GM12878 (cell line): ENCODE measurements at regions not wholly inside any gene's neighbourhood (a gene's known extent, or its start where the extent isn't known, plus 50 kb on each side); places are given as distances from the start of the nearest gene placed in this dataset.
A peak's percentile ranks its signal among the peaks of the same experiment; 100 is the strongest.

Source experiments
- ATAC-seq: fragments of 200-7000 bp; cut with Tn5 transposase; 3 replicates; pipeline ENCODE4 v1.9.1; 2020; ENCODE audit warnings: mild to moderate bottlenecking, moderate library complexity
- BruUV-seq: library from RNA; stranded (reverse); fragments of 400-500 nt; replicated peaks from 2 replicates; lab custom pipeline; 2021; lab: Mats Ljungman, UMichigan
- CTCF ChIA-PET: fragments of 300-600 bp; sonication (Branson Sonifier 250); formaldehyde crosslinking; extraction: SDS; loops from one replicate; lab custom pipeline; 2021; ENCODE audit warnings: inconsistent platforms; lab: Yijun Ruan, JAX
- POLR2A ChIA-PET: fragments of 350-600 bp; formaldehyde crosslinking; extraction: SDS; loops from one replicate; lab custom pipeline; 2021; ENCODE audit warnings: inconsistent platforms; lab: Charles Lee
- RAD21 ChIA-PET: fragments of 300-600 bp; sonication (Branson Sonifier 250); formaldehyde crosslinking; loops from one replicate; lab custom pipeline; 2023; ENCODE audit warnings: antibody characterized with exemption; ENCODE audit not compliant: unreplicated experiment; lab: Charles Lee
- SMC1A ChIA-PET: fragments of 300-600 bp; sonication (Branson Sonifier 250); formaldehyde crosslinking; loops from one replicate; lab custom pipeline; 2023; ENCODE audit not compliant: unreplicated experiment, uncharacterized antibody; lab: Charles Lee
- DNase-seq: peaks from one replicate; pipeline ENCODE4 v3.0.0-alpha.2; 2011; ENCODE audit warnings: low read depth, low spot score
- FAIRE-seq: peaks from 3 replicates; lab custom pipeline; 2011; peaks lifted over from hg19 to GRCh38; lab: Jason Lieb, UNC
- H2AFZ ChIP-seq: 2 replicates; pipeline ENCODE4 v1.6.0; 2011; ENCODE audit warnings: low read depth, low read length, control low read depth; ENCODE audit not compliant: control insufficient read depth
- H3K27ac ChIP-seq: 2 replicates; pipeline ENCODE4 v1.5.1; 2011; ENCODE audit warnings: control low read depth; ENCODE audit not compliant: control insufficient read depth, insufficient read depth
- H3K27me3 ChIP-seq, 2 experiments: replicated peaks in 1 of 2; 2 replicates each; pipeline versions ENCODE4 v1.6.0 to v1.6.1; 2011; ENCODE audit warnings: low read length in 1 of 2; ENCODE audit not compliant: control insufficient read depth in 2 of 2, insufficient read depth in 2 of 2
- H3K36me3 ChIP-seq, 2 experiments: 2 replicates each; pipeline ENCODE4 v1.5.1; 2011; ENCODE audit warnings: low read length in 1 of 2; ENCODE audit not compliant: control insufficient read depth in 2 of 2, insufficient read depth in 2 of 2
- H3K4me1 ChIP-seq: 2 replicates; pipeline ENCODE4 v1.6.1; 2011; ENCODE audit warnings: mild to moderate bottlenecking, low read length, moderate library complexity, mixed read lengths; ENCODE audit not compliant: control insufficient read depth, insufficient read depth
- H3K4me2 ChIP-seq: 2 replicates; pipeline ENCODE4 v1.6.0; 2011; ENCODE audit warnings: control low read depth; ENCODE audit not compliant: control insufficient read depth, insufficient read depth
- H3K4me3 ChIP-seq: fragments of 200-600 bp; sonication (generic); 2 replicates; pipeline ENCODE4 v1.5.1; 2016
- H3K79me2 ChIP-seq: 2 replicates; pipeline ENCODE4 v1.6.0; 2011; ENCODE audit warnings: low read length; ENCODE audit not compliant: control insufficient read depth, insufficient read depth
- H3K9ac ChIP-seq: 2 replicates; pipeline ENCODE4 v1.8.0; 2011; ENCODE audit warnings: low read length, control low read depth, mixed read lengths; ENCODE audit not compliant: control insufficient read depth, insufficient read depth
- H3K9me3 ChIP-seq: replicated peaks from 3 replicates; pipeline ENCODE4 v1.5.1; 2011; ENCODE audit warnings: mild to moderate bottlenecking, low read length; ENCODE audit not compliant: control insufficient read depth, insufficient read depth
- H4K20me1 ChIP-seq: 2 replicates; pipeline ENCODE4 v1.6.0; 2011; ENCODE audit not compliant: control insufficient read depth, insufficient read depth
- PAX5 ChIP-seq: IDR thresholded peaks from 2 replicates; pipeline ENCODE4 v1.6.1; 2011; ENCODE audit warnings: low read depth, low read length, borderline replicate concordance
- PKNOX1 ChIP-seq: fragments of 450-650 bp; IDR thresholded peaks from 2 replicates; pipeline ENCODE4 v1.6.1; 2016; ENCODE audit warnings: mild to moderate bottlenecking
- RAD21 ChIP-seq: IDR thresholded peaks from 2 replicates; pipeline ENCODE4 v1.6.1; 2011; ENCODE audit warnings: mild to moderate bottlenecking, low read depth, low read length, moderate library complexity; ENCODE audit not compliant: insufficient read depth
- SMC3 ChIP-seq: IDR thresholded peaks from 2 replicates; pipeline ENCODE4 v1.6.1; 2011; ENCODE audit warnings: low read length, improper control_type of control experiment, borderline replicate concordance
- TCF12 ChIP-seq: IDR thresholded peaks from 2 replicates; pipeline ENCODE4 v1.6.1; 2011; ENCODE audit warnings: low read depth, mild to moderate bottlenecking, low read length
- YY1 ChIP-seq: IDR thresholded peaks from 2 replicates; pipeline ENCODE4 v1.6.1; 2011; ENCODE audit warnings: low read depth, mild to moderate bottlenecking, low read length
- ZNF274 ChIP-seq: IDR thresholded peaks from one replicate; pipeline ENCODE4 v1.8.0; 2011; ENCODE audit not compliant: insufficient read length, insufficient read depth
- WGBS: methylation state at CpG from one replicate; pipeline ENCODE4 v1.1.6; 2016; ENCODE audit warnings: low lambda C conversion rate; ENCODE audit not compliant: insufficient replicate concordance, insufficient coverage; ENCODE audit errors: missing lambda C conversion rate; 5-methylcytosine and 5-hydroxymethylcytosine counted together
- in situ Hi-C: fragments of 300-500 bp; cut with MboI; formaldehyde crosslinking; loops from 9 replicates; pipeline ENCODE4 v1.14.3; 2018; ENCODE audit warnings: mixed read lengths
- intact Hi-C: fragments of 100-400 bp; cut with micrococcal nuclease; formaldehyde crosslinking; loops from one replicate; pipeline ENCODE4 v1.14.2; 2022; ENCODE audit not compliant: unreplicated experiment
- TF ChIP-seq, protein P1 (sequence below), 3 experiments: IDR thresholded peaks in 2 of 3; conservative IDR thresholded peaks in 1 of 3; 2 replicates each; pipeline ENCODE4 v1.5.1; 2011; ENCODE audit warnings: low read depth in 3 of 3, low read length in 3 of 3, mild to moderate bottlenecking in 3 of 3, control low read depth in 2 of 3, moderate library complexity in 2 of 3, inconsistent platforms in 1 of 3, mixed read lengths in 1 of 3; ENCODE audit not compliant: control insufficient read depth in 2 of 3, insufficient read depth in 1 of 3; ENCODE audit errors: extremely low read depth in 1 of 3

- H3K9me3 ChIP-seq, result no peaks in the 10 kb centered on the region
- no peak overlapping the region for H3K4me2 ChIP-seq
- no peak overlapping the region for H3K9ac ChIP-seq
- RAD21 ChIA-PET, result interaction anchor here (0.6 to 3.4 kb wide), 11 partner anchors 9 to 257 kb away, joined by 3 to 18 read pairs (median 4); no protein-coding TSS in a partner anchor
- H3K4me3 ChIP-seq, result no peak overlapping the region
- FAIRE-seq, result peak; percentile 83
- H3K4me1 ChIP-seq, result no peaks in the 10 kb centered on the region
- H2AFZ ChIP-seq, result no peak overlapping the region
- peak; percentile 96 for ATAC-seq
- no peaks in the 10 kb centered on the region; a peak in 1 of 4 replicates for H3K27me3 ChIP-seq
- SMC1A ChIA-PET, result interaction anchor here (0.7 to 6.2 kb wide), 11 partner anchors 9 to 233 kb away, joined by 3 to 42 read pairs (median 4); no protein-coding TSS in a partner anchor
- DNase-seq, result no peak
- intact Hi-C loops (loop anchor here (1.0 to 10.0 kb wide), 4 partner anchors 179 to 471 kb away; partner anchors contain the start of gene GCLC), in situ Hi-C loops (no loop called here)
- CTCF ChIA-PET, result interaction anchor here (0.6 to 13.6 kb wide), 36 partner anchors 8 to 1091 kb away, joined by 3 to 261 read pairs (median 4); no protein-coding TSS in a partner anchor
- POLR2A ChIA-PET, result interaction anchor here (0.7 kb wide), 1 partner anchor 537 kb away, joined by 3 read pairs; no protein-coding TSS in a partner anchor
- TF ChIP-seq YY1, result peak; percentile 67; the same call in 1 of the 2 replicates
- TF ChIP-seq ZNF274, result no peak
- TF ChIP-seq PKNOX1, result no peak
- 0 out of 2 replicates have a peak, but pooled peaks have one; percentile 18 for TF ChIP-seq TCF12
- peak; percentile 64; the same call in 1 of the 2 replicates for TF ChIP-seq SMC3
- TF ChIP-seq, protein P1, sequence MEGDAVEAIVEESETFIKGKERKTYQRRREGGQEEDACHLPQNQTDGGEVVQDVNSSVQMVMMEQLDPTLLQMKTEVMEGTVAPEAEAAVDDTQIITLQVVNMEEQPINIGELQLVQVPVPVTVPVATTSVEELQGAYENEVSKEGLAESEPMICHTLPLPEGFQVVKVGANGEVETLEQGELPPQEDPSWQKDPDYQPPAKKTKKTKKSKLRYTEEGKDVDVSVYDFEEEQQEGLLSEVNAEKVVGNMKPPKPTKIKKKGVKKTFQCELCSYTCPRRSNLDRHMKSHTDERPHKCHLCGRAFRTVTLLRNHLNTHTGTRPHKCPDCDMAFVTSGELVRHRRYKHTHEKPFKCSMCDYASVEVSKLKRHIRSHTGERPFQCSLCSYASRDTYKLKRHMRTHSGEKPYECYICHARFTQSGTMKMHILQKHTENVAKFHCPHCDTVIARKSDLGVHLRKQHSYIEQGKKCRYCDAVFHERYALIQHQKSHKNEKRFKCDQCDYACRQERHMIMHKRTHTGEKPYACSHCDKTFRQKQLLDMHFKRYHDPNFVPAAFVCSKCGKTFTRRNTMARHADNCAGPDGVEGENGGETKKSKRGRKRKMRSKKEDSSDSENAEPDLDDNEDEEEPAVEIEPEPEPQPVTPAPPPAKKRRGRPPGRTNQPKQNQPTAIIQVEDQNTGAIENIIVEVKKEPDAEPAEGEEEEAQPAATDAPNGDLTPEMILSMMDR (IDR thresholded peaks at IDR 0.05 in 2 of 3, conservative IDR thresholded peaks at IDR 0.05 in 1 of 3; ENCODE audit: control insufficient read depth in 2 of 3, extremely low read depth in 1 of 3, insufficient read depth in 1 of 3, low read depth in 3 of 3, low read length in 3 of 3), result peak; percentile 93 to 97 (median 95)
- peak; percentile 81 for TF ChIP-seq RAD21
- TF ChIP-seq PAX5, result peak; percentile 46; the same call in 1 of the 2 replicates
- H4K20me1 ChIP-seq, result no peaks in the 10 kb centered on the region
- H3K27ac ChIP-seq, result no peak overlapping the region
- no peaks in the 10 kb centered on the region for H3K79me2 ChIP-seq
- 26% methylated on average over 15 of the region's 18 CpGs for WGBS
- no peaks in the 10 kb centered on the region for H3K36me3 ChIP-seq
- BruUV-seq, result no TSS peak
Observed at GRCh38 chr6:53725791-53726575, 60.4 kb upstream of the KLHL31 start.
